HS-27A (cell line): ENCODE measurements at regions not wholly inside any gene's neighbourhood (a gene's known extent, or its start where the extent isn't known, plus 50 kb on each side); places are given as distances from the start of the nearest gene placed in this dataset.

ENCODE experiments used
- DNase-seq: peaks from one replicate; pipeline ENCODE4 v3.0.0-alpha.2; 2012; ENCODE audit warnings: low read depth, missing footprints

- no peak for DNase-seq
These were observed 370.2 kb upstream of the CCDC196 start for GRCh38 chr14:66115740-66116502.

GRCh38 chr14:66116732-66117131 is 369.4 kb upstream of the CCDC196 start:
- DNase-seq = no peak

- no peak for DNase-seq
These were observed 368.6 kb upstream of the CCDC196 start for GRCh38 chr14:66117600-66117999.

GRCh38 chr14:66119606-66120231 is 366.5 kb upstream of the CCDC196 start:
- no peak for DNase-seq

- DNase-seq = no peak
These were observed 365.8 kb upstream of the CCDC196 start for GRCh38 chr14:66120402-66120801.

- DNase-seq = no peak
These were observed 364.3 kb upstream of the CCDC196 start for GRCh38 chr14:66121859-66122258.

GRCh38 chr14:66129224-66129623 is 356.9 kb upstream of the CCDC196 start:
- no peak for DNase-seq

GRCh38 chr14:66131111-66131510 is 355.1 kb upstream of the CCDC196 start:
- no peak for DNase-seq

- no peak for DNase-seq
These were observed 352.5 kb upstream of the CCDC196 start for GRCh38 chr14:66133666-66134065.

- DNase-seq = no peak
These were observed 350.3 kb upstream of the CCDC196 start for GRCh38 chr14:66135831-66136230.

GRCh38 chr14:66137081-66137480 is 349.1 kb upstream of the CCDC196 start:
- DNase-seq = no peak

GRCh38 chr14:66139432-66139831 is 346.7 kb upstream of the CCDC196 start:
- no peak for DNase-seq

- DNase-seq = no peak
These were observed 345.8 kb upstream of the CCDC196 start for GRCh38 chr14:66140213-66140918.

GRCh38 chr14:66140963-66141362 is 345.2 kb upstream of the CCDC196 start:
- DNase-seq = no peak

- no peak for DNase-seq
These were observed 344.4 kb upstream of the CCDC196 start for GRCh38 chr14:66141733-66142132.

- DNase-seq = no peak
These were observed 342.6 kb upstream of the CCDC196 start for GRCh38 chr14:66143387-66144112.

- DNase-seq = no peak
These were observed 333.9 kb upstream of the CCDC196 start for GRCh38 chr14:66152302-66152701.

GRCh38 chr14:66152747-66153146 is 333.4 kb upstream of the CCDC196 start:
- DNase-seq = no peak

GRCh38 chr14:66163023-66163422 is 323.1 kb upstream of the CCDC196 start:
- DNase-seq = no peak

- no peak for DNase-seq
These were observed 320.8 kb upstream of the CCDC196 start for GRCh38 chr14:66165337-66165736.

GRCh38 chr14:66174453-66174891 is 311.7 kb upstream of the CCDC196 start:
- DNase-seq = no peak

- no peak for DNase-seq
These were observed 308.2 kb upstream of the CCDC196 start for GRCh38 chr14:66177935-66178334.
